OCI-LY3 (cell line): ENCODE measurements at regions not wholly inside any gene's neighbourhood (a gene's known extent, or its start where the extent isn't known, plus 50 kb on each side); places are given as distances from the start of the nearest gene placed in this dataset.

Source experiments
- CTCF ChIP-seq: fragments of 200-600, 300-600 bp; sonication (generic); IDR thresholded peaks from 2 replicates; pipeline ENCODE4 v1.5.1; 2014; ENCODE audit warnings: antibody characterized with exemption, low read length, low read depth
- EZH2phosphoT487 ChIP-seq: fragments of 200-600 bp; shearing (Covaris generic); IDR thresholded peaks from 2 replicates; pipeline ENCODE4 v1.6.1; 2018; ENCODE audit warnings: antibody characterized with exemption, mixed run types, low read depth

DNA sequence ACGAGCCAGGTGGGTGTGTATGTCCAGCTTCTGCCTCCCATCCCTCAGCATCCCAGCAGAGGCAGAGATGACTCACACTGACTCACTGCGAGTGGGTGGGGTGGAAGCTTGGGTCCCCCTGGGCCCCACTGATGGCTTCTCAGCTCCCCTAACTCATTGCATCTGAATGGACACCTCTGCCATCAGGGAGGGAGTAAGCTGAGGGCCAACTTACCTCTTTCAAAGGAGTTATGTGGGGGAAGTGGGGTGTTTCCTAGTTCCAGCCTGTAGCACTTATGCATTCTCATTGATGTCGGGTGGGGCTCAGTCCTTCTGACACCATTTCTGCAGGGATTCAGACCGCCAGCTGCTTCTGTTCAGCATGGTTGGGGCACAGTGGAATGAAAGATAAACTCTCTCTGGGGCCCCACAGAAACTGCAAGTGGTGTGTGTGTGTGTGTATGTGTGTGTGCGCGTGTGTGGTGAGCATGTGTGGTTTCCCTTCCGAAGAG lies 1425.8 kb downstream of the TBC1D22A start:
- TF ChIP-seq CTCF (no peak), EZH2phosphoT487 (no peak)
